ENCODE measurements at regions not wholly inside any gene's neighbourhood (a gene's known extent, or its start where the extent isn't known, plus 50 kb on each side); places are given as distances from the start of the nearest gene placed in this dataset.

DNA sequence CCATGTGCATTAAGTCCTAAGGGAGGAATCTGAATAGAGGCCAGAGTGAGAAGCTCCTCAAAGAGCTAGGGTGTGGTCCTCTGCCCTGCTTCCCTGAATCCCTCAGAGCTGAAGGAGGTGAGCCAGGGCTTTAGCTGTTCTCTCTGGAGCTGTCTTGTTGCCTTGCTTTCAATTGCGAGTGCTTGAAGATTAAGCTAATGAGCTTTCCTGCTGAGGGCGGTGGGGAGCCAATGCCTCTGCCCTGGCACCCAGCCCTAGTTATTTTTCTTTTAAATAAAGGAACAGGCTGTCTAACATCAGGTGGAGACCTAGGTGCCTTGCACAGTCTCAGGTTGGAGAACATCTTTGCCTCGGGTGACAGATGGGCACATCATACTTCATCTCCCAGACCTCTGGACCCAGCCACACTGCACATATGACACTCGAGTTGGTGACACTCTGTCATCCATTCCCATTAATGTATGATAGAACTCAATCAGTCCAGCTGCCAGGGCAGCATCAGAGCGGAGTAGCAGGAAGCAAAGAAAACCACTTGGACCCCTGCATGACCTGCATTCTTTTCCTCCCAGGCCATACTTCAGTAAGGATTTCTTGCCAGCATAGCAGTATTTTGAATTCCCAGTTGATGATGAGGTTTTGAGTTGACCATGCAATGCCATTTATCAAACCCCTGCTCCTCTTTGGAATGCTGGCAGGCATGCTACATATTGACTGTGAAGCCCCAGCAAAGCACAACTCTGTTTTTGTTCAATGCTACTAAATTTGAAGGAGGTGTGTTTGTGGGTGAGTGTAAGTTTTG lies 292.7 kb downstream of the RNF144A start:
- Histone ChIP-seq H3K79me2 (ENCODE audit: insufficient read depth, low read length) (no peaks in the 10 kb centered on the region), H3K4ac (ENCODE audit: low read depth, low read length) (no peak overlapping the region), H3K18ac (ENCODE audit: insufficient read length, low read depth, low read length) (no peak overlapping the region), H3K14ac (ENCODE audit: insufficient read depth, low read length) (no peak overlapping the region), H2BK20ac (ENCODE audit: low read depth, low read length, poor library complexity, severe bottlenecking) (no peak overlapping the region), H3K23ac (ENCODE audit: insufficient read length, low read depth, low read length) (no peak overlapping the region), H3K27me3 (ENCODE audit: insufficient read depth, low read length) (no peaks in the 10 kb centered on the region), H3T11ph (ENCODE audit: low read length) (no peak overlapping the region), H3K79me1 (ENCODE audit: insufficient read depth, low read depth, low read length, poor library complexity, severe bottlenecking) (no peaks in the 10 kb centered on the region), H2BK5ac (ENCODE audit: insufficient read length, low read length) (no peak overlapping the region), H4K5ac (ENCODE audit: insufficient read length, low read depth, low read length) (no peak overlapping the region), H3K27ac (ENCODE audit: insufficient read length, low read depth, low read length) (no peak overlapping the region), H4K20me1 (ENCODE audit: control insufficient read depth, insufficient read depth, insufficient read length) (no peaks in the 10 kb centered on the region), H2AK5ac (ENCODE audit: insufficient read length, low read length) (no peak overlapping the region), H3K56ac (ENCODE audit: insufficient read length, low read depth, low read length) (no peak overlapping the region), H2BK12ac (ENCODE audit: insufficient read length, low read depth, low read length) (no peak overlapping the region), H3K23me2 (ENCODE audit: insufficient read length, low read depth, low read length, poor library complexity, severe bottlenecking) (no peaks in the 10 kb centered on the region), H2BK15ac (ENCODE audit: low read depth, low read length) (no peak overlapping the region), H3K4me1 (ENCODE audit: insufficient read depth, low read length) (peaks cover 2% of the 10 kb centered on the region; the same call in 1 of the 2 replicates), H4K91ac (ENCODE audit: insufficient read length, low read depth, low read length) (no peak overlapping the region), H3K9me3 (ENCODE audit: control insufficient read depth, low read depth, low read length) (no peaks in the 10 kb centered on the region), H2BK120ac (ENCODE audit: low read depth, low read length, poor library complexity, severe bottlenecking) (no peak overlapping the region), H2AFZ (ENCODE audit: low read length) (no peak overlapping the region), H3K4me2 (ENCODE audit: insufficient read depth, insufficient read length, low read length) (no peak overlapping the region), H3K9ac (ENCODE audit: extremely low read depth, insufficient read length, low read length) (no peak overlapping the region), H4K8ac (replicated peaks; ENCODE audit: insufficient read length, low read depth, low read length) (no peak overlapping the region)
- H3K4me1 Mint-ChIP-seq = peaks cover 31 to 32% of the 10 kb centered on the region in 2 experiments
- TF ChIP-seq, protein P1, sequence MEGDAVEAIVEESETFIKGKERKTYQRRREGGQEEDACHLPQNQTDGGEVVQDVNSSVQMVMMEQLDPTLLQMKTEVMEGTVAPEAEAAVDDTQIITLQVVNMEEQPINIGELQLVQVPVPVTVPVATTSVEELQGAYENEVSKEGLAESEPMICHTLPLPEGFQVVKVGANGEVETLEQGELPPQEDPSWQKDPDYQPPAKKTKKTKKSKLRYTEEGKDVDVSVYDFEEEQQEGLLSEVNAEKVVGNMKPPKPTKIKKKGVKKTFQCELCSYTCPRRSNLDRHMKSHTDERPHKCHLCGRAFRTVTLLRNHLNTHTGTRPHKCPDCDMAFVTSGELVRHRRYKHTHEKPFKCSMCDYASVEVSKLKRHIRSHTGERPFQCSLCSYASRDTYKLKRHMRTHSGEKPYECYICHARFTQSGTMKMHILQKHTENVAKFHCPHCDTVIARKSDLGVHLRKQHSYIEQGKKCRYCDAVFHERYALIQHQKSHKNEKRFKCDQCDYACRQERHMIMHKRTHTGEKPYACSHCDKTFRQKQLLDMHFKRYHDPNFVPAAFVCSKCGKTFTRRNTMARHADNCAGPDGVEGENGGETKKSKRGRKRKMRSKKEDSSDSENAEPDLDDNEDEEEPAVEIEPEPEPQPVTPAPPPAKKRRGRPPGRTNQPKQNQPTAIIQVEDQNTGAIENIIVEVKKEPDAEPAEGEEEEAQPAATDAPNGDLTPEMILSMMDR (conservative IDR thresholded peaks at IDR 0.05) = no peak
- no peak overlapping the region; a peak in 2 of 7 replicates for H3K27ac Mint-ChIP-seq
- H3K27me3 Mint-ChIP-seq (ENCODE audit: low read depth) = peaks cover 3% of the 10 kb centered on the region
- no peak overlapping the region for H3K4me3 Mint-ChIP-seq
- no peaks in the 10 kb centered on the region for H3K36me3 Mint-ChIP-seq (ENCODE audit: insufficient read depth in 1 of 3, low read depth in 3 of 3)
- no CpG with 5 or more reads among the region's 5 CpGs for WGBS (ENCODE audit: extremely low coverage, insufficient read length, low lambda C conversion rate)
- H3K9me3 Mint-ChIP-seq = no peaks in the 10 kb centered on the region
- no peak for DNase-seq

Data from H9 (cell line).